GM12875 (cell line): ENCODE measurements at regions not wholly inside any gene's neighbourhood (a gene's known extent, or its start where the extent isn't known, plus 50 kb on each side); places are given as distances from the start of the nearest gene placed in this dataset.
"Not testable (repeated sequence)": the region's sequence is repeated elsewhere in the genome, so short reads cannot be mapped to it uniquely, and the experiment has no call there.

Experiments used
- H3K4me3 ChIP-seq: one replicate; pipeline ENCODE4 v1.5.1; 2011; ENCODE audit warnings: low read depth, low read length, control low read depth
- TF ChIP-seq, protein P1 (sequence below): IDR thresholded peaks from 2 replicates; pipeline ENCODE4 v1.5.1; 2011; ENCODE audit warnings: low read depth, mild to moderate bottlenecking, control low read depth, inconsistent platforms, low read length, moderate library complexity, borderline replicate concordance; ENCODE audit not compliant: insufficient read depth

DNA sequence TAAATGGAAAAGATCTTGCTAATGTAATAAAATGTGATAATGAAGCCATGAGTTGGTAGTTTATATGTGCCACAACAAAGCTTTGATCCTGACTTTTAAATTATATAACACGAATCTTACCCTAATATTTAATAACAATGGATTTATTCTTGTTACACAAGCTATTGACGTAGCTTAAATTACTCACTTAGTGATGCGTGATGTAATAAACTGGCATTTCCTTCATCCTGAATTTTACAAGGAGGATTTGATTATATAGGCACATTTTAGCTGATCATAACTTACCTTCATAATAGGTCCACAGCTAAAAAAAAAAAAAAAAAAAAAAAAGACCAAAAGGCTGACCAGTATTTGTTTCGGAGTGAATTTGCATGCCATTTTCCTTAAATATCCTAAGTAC lies 76.2 kb upstream of the IVNS1ABP start:
- TF ChIP-seq, protein P1, sequence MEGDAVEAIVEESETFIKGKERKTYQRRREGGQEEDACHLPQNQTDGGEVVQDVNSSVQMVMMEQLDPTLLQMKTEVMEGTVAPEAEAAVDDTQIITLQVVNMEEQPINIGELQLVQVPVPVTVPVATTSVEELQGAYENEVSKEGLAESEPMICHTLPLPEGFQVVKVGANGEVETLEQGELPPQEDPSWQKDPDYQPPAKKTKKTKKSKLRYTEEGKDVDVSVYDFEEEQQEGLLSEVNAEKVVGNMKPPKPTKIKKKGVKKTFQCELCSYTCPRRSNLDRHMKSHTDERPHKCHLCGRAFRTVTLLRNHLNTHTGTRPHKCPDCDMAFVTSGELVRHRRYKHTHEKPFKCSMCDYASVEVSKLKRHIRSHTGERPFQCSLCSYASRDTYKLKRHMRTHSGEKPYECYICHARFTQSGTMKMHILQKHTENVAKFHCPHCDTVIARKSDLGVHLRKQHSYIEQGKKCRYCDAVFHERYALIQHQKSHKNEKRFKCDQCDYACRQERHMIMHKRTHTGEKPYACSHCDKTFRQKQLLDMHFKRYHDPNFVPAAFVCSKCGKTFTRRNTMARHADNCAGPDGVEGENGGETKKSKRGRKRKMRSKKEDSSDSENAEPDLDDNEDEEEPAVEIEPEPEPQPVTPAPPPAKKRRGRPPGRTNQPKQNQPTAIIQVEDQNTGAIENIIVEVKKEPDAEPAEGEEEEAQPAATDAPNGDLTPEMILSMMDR, result no peak
- no peak overlapping the region for H3K4me3 ChIP-seq

DNA sequence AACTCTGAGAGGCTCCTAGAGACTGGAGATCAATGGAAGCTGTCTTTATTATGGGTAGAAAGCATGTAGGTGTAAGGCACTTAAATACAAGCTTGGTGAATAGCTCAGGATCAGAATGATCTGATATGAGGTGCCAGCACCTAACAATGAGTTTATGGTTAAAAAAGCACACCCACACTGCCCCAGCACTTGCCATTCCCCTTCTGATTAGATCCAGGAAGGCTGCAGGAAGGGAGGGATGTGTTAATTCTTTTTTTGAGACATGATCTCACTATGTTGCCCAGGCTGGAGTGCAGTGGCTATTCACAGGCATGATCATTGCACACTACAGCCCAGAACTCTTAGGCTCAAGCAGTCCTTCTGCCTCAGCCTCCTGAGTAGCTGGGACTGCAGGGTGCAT lies 71.8 kb upstream of the IVNS1ABP start:
- TF ChIP-seq, protein P1, result no peak
- H3K4me3 ChIP-seq, result no peak overlapping the region

DNA sequence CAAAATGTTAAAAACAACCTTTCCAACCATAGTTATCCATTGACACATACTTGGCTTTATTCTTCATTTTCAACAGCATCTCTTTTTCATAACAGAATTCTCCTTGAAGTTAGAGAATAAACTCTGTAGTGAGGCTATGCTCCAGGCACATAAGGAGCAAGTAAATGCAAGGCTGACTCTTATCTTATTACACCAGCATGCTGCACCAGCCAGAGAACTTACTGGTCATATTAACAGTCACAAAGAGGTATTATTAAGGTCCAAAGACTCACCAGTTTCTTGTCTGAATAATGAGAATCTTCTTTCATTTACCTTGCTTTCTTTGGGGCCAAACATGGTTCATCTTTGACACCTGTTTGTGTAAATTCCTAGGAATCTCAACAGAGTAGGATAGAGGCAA lies 71.3 kb upstream of the IVNS1ABP start:
- H3K4me3 ChIP-seq, result no peak overlapping the region
- TF ChIP-seq, protein P1, result no peak

DNA sequence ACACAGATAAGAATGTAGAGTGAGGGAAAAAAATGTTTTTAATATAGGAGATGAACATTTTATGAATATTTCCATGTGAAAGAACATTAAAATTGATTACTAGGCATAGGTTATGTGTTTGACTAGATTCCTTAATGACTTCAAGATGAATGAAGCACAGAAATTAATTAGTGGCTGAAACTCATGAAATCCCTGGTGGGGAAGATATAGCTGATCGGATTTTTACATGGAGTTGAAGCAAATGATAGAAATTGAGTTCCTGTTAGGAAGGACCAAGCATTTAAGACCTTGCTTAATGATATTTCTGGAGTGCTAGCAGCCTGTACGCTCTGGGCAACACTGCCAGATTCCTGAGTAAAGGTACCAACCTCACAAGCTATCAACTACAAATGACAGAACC lies 68.9 kb upstream of the IVNS1ABP start:
- H3K4me3 ChIP-seq, result no peak overlapping the region
- TF ChIP-seq, protein P1, result no peak

DNA sequence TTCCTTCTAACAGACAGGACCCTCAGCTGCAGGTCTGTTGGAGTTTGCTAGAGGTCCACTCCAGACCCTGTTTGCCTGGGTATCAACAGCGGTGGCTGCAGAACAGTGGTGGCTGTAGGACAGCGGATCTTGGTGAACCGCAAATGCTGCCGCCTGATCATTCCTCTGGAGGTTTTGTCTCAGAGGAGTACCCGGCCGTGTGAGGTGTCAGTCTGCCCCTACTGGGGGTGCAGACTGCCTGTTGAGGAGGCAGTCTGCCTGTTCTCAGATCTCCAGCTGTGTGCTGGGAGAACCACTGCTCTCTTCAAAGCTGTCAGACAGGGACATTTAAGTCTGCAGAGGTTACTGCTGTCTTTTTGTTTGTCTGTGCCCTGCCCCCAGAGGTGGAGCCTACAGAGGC lies 66.8 kb upstream of the IVNS1ABP start:
- not testable (repeated sequence) for H3K4me3 ChIP-seq

DNA sequence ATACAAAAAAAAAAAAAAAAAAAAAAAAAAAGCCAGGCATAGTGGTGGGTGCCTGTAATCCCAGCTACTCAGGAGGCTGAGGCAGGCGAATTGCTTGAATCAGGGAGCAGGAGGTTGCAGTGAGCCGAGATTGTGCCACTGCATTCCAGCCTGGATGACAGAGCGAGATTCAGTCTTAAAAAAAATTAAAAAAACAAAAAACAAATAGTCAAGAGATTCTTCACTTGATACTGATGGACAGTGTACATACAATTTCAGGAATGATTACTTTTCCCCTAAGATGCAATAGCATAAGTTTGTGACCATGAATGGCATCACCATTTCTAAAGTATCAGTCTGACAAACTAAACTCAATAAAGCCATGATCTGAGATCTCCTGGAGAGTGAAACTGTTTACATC lies 60.8 kb upstream of the IVNS1ABP start:
- no peak overlapping the region for H3K4me3 ChIP-seq
- TF ChIP-seq, protein P1, result no peak

DNA sequence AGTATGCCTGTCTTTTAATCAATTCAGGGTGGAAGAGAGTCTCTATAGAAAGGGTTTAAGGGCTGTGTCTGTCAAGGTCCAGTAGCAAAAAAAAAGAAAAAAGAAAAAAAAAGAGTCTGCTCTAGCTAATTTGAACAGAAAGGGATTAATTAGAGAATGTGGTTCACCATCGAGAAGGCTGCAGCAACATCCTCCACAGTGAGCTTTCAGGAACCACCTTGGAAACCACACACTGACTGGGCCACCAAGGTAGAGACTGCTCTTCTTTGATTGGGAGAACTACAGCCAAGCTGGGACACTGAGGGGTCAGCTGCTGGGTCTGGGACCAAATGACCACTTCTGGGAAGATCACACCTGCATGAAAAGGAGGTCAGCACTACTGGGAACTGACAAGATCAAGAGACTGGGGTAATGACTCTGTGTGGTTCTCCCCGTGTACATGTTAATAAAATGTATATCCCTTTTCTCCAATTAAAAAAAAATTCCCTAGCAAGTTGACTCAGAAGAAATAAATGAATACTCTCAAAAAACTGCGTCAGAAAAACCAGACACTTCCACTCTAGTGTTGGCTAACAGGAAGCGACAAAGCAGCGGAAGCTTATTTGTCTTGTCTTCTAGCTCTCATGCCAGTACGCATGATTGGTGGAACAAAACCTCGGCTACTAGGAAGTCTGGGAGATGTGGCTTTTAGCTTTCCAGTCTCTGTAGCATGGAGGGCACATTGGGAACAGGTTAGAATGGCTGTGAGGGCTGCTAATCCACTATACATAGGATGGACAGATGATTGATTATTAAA lies 60.0 kb upstream of the IVNS1ABP start:
- TF ChIP-seq, protein P1, result no peak

More for the DNA sequence above, 60.0 kb upstream of the IVNS1ABP start:
- H3K4me3 ChIP-seq, result no peak overlapping the region
